ENCODE measurements at regions not wholly inside any gene's neighbourhood (a gene's known extent, or its start where the extent isn't known, plus 50 kb on each side); places are given as distances from the start of the nearest gene placed in this dataset.

DNA sequence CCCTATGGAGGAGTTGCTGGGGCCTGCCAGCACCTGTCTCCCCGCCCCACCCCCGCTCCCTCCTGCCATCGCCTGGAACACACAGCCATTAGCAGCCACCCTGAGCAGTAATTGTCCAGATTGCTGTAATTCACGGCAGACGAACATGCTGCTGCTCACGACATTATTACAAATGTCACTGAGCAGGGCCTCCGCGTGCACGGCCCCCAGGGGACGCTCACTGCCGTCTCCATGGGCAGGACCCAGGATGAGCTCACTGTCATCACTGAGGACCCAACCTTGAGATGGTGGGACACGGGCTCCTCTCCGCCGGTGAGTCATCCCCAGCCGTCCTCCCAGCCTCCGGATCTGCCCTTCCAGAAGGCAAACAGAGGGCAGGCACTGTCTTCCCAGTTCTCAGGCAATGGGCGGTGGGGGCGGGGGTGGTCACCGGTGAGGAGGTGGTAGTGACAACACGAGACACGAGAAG is 100.4 kb downstream of the RFLNA start:
- DNase-seq (ENCODE audit: low read depth) = peak; percentile 31

DNA sequence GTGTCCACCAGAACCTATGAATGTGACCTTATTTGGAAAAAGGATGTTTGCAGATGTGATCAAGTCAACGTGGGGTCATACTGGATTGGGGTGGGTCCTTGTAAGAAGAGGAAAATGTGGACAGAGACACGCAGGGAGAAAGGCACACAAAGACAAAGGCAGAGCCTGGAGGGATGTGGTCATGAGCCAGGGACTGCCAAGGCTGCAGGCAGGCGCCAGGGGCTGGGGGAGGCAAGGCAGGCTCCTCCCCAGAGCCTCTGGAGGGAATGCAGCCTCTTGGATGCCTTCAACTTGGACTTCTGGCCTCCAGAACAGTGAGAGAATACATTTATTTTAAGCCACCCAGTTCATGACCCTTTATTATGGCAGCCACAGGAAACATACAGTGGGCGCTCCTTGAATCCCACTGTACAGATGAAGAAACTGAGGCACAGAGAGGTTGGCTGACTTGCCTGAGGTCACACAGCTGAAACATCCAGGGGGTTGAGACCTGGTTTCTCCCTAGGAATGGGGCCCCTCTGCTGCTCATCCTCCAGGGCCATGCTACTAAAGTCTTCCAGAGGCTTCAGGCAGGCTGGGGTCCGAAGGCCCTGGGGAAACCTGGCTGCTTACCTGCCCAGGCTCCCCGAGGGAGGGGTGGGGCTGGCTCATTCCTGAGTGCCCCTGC is 99.7 kb downstream of the RFLNA start:
- DNase-seq (ENCODE audit: low read depth) = no peak

DNA sequence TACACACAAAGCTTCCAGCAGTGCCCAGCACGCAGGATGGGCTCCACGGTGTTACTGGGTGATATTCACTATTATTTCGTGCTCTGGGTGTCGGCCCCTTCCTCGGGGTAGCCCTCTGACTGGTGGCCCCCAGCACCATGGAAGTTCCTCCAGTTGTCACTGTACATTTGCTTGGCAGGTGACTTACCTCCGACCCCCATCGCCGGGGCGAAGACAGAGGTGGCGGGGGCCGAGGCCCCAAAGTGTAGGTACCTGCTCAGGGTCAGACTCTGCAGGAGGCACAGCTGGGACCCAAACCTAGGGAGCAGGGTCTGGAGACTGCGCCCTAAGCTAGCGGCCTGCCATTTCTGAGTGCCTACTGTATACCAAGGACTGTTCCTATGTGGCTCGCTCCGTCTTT is 98.9 kb downstream of the RFLNA start:
- no peak for DNase-seq (ENCODE audit: low read depth)

DNA sequence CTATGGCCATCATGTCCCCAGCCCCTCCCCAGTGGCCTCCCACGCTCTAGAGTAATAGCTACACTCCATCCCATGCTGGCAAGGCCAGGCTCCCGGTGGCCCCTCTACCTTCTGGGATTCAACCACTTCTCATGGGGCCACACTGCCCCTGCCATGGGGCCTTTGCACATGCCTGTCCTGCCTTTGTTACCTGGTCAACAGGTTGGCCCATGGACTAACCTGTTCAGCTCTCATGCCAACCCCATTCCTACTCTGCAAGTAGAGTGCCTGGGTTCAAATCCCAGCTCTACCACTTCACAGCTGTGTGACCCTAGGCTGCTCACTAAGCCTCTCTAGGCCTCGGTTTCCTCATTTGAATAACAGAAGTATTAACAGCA is 98.5 kb downstream of the RFLNA start:
- DNase-seq (ENCODE audit: low read depth) = no peak

DNA sequence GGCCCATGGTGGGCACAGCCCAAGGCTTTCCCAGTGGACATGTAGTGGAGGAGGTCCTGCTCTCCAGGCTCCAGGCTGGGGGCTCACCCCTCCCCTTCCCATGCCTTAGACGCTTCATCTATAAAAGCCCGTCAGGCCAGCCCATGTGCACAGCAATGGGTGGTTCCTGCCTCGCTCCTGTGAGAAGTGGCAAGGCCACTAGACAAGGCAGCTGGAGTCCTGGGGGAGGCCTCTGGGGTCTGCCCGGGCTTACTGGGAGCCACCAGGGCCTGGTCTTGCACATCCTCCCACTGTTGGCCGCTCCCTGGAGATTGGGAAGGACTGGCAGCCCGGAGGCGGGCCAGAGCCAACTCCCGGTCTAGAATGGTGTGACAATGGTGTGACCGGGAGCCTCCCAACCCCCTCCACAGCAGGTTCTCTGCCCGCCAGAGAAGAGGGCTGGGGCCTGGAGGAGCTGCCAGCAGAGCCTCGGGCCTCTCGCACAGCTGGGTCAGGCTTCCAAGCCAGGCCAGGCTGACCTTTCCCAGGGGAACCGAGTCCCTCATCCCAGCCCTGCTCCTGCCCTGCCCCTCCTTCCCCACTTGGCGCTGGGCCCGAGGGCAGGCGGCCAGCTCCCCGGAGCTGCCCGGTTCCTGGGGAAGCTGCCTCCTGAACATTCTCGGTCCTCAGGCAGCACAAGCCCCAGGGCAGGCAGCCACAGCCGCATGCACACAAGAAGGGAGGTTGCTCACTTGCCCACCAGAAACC is 97.9 kb downstream of the RFLNA start:
- peak; percentile 50 for DNase-seq (ENCODE audit: low read depth)

DNA sequence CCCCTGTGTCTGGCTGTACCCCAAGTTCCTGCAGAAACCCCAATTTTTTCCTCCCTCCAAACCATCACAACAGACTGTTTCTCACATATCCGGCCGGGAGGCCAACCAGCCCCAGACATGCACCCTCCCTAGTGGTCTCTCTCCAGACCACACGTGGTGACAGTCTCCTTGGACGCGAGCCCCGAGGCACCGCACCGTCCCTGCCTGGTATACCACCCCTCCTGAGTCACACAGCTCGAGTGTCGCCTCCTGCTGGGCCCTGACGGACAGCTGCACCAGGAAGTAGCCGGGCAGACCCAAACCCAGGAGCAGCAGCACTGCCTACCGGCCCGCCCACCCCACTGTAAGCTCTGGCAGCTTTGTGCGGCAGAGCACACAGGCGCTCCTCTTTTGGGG is 97.4 kb downstream of the RFLNA start:
- peak; percentile 64 for DNase-seq (ENCODE audit: low read depth)

DNA sequence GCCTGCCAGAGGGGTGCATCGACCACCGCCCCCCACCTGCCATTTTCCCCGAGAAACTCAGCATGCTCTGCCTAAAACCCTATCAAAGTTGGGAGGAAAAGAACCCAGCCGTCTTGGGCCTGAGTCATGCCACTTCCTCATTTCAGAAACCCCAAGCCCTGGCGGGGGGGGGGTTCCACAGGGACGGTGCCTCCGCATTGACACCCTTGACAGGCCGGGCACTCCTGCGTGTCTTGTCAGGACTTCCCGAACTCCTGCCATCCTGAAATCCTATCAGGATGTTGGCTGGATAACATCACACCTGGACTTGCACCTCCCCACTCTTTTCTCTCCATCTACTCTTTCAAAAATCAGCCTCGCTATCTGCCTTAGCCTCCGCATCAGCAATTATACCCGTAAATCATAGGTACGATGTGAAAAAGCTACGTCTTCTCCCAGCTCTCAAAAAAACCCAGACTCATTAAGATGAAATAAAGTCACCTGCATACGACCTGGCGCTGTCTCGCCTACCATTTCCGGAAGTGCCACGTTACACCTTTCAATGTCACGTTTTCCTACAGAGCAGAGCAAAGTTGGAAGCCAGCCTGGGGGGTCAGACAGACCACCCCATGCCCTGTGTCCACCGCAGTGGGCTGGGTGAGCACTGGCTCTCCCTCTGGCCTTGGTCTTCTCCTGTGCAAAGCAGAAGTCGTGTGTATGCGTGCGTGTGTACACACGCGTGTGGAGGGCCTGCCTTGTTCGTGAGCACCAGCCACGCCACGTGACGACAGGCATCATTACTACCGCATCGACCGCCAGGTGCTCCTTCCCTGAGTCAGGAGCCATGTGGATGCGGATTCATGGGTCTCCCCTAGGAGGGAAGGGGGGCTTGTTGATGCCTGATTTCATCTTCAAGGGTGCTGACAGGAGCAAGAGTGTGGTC is 96.7 kb downstream of the RFLNA start:
- DNase-seq (ENCODE audit: low read depth) = peak; percentile 67

DNA sequence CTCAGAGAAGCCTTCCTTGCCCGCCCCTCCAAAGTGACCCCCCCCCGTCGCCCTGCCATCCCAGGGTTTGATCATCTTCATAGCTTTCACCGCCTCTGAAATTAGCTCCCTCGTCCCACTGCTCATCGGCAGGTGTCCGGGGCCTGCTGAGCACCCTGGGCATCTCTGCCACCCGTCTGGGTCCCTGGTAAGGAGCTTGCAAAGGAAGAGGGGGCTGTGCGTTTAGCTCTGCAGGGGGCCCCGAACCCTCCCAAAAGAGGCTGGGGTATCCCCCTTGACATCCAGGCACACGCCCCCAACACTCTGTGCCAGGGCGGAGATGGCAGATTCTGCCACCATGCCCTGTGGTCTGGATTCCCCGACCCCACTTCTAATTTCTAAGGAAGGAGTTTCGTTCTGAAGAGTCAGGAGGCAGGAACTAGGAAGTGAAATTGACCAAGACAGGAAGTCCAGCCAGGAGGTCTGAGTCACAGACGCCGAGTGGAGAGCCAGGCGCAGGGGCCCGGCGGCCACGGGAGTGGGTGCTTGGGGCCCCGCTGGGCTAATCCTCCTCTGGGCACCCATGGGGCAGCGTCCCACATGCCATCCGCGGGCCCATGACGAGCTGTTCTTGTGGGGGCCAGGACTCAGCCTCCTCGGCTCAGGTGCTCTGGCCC is 95.7 kb downstream of the RFLNA start:
- peak; percentile 83 for DNase-seq (ENCODE audit: low read depth)

DNA sequence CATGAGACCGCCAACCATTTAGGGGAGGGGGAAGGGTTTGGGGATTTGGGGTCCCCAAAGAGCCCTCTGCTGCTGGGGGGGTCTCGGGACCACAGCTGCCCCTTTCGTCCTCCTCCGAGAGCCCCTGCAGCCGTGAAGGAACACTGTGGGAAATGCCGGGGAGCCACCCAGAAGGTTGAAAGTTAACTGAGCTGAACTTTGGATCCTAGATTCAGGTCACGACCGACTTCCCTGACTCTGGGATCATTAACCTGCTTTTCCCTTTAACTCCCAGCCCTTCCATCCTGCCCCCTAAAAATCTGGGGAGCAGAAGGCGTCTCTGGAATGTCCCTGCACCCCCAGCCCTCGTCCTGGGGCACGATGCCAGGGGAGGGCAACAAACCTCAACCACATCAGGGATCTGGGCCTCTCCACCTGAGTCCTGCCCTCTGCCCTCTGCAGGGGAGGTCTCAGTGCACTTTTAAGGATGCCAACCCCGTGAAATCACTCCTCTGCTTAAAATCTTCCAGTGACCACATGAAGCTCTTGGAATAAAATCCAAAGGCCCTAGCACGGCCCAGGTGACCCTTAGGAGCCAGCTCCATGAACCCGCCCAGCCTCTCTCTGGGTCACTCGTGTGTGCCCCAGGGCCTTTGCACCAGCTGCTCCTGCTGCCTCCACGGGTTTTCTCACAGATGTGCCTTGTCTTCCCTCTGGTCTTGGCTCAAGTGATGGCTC is 95.0 kb downstream of the RFLNA start:
- no peak for DNase-seq (ENCODE audit: low read depth)

DNA sequence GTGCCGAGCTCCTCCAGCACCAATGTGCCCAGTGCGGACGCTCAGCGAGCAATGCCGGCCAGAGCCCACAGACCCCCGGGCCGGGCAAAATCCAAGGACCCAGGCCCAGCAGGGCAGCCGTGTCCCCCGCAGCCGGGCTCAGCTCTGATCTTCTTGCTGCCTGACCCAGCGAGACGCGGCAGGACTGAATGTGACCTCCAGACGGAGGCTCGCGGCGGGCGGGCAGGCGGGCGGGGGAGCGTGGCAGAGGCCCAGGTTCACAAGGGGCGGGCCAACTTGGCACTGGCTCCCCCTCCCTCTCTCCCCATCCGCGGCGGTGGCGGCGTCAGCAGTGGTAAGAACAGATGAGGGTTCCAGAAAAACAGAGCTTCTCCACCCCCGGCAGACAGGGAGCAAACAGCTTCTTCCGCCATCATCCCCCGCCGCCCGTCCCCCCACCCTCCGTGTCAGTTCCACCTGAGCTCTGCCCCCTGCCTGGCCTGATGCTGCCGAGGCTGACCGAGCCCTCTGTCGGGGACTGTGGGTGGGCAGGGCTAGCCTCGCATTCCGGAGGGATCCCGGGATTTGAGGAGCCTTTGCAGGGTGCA is 94.3 kb downstream of the RFLNA start:
- DNase-seq (ENCODE audit: low read depth) = peak; percentile 87

DNA sequence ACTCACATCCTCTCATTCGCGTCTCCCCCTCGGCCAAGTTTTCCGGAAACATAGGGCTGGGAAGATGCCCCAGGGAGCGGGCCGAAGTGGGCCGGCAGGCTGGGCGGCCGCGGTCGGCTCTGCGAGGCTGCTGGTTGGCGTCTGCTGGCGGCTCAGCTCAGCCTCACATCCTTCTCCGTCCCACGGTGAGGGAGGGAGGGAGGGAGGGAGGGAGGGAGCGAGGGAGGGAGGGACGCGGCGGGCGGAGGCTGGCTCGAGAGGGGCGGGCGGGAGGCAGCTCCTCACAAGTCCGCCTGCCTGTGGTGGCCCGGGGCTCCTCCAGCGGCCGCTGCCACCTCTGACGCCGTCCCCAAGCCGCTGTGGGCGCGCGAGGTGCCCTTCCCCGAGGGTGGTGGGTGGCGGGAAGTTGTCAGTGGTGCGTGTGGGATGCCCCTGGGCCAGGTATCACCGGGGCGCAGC is 93.8 kb downstream of the RFLNA start:
- peak; percentile 94 for DNase-seq (ENCODE audit: low read depth)

DNA sequence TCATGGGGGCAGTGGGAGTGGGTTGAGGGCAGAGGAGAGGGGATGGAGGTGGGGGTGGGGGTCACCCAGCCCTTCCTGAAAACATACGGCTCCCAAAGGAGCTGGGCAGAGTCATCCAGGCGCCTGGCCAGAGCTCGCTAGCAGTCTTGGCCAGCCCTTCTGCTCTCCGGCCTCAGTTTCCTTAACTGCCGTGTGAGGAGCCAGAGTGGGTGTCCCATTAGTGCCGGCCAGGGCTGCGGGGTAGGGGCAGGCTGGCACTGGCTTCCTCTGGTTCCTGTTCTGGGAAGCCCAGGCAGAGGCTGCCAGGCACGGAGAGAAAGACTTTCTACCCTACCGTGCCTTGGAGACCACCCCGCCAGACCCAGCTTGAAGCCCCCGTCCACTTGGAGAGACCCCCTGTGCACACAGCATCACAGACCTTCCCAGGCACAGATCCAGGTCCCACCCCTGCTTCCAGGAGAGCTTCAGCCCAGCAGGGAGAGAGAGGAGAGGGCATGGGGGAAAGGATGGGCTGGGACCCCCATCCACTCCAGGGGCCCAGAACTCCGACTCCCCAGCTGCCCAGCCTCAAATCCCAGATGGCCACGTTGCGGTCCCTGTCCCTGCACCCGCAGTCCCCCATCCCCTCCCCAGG is 93.3 kb downstream of the RFLNA start:
- DNase-seq (ENCODE audit: low read depth) = no peak

DNA sequence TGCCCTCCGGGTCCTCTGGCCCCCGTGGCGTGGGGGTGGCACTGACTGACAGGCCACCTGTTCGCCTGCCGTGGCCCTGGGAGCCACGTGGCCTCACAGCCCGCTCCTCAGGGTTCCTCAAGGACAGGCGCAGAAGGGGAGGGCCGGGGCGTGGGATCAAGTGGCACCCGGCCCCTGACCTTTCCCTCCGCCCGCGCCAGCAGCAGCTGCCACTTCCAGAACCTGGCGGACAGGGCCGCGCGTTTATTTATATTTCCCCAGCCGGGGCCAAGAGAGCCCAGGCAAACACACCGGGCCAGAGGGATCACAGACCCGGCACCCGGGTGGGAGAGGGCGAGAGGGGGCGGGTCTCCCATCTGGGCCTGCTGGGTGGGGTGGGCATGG is 92.6 kb downstream of the RFLNA start:
- peak; percentile 17 for DNase-seq (ENCODE audit: low read depth)

DNA sequence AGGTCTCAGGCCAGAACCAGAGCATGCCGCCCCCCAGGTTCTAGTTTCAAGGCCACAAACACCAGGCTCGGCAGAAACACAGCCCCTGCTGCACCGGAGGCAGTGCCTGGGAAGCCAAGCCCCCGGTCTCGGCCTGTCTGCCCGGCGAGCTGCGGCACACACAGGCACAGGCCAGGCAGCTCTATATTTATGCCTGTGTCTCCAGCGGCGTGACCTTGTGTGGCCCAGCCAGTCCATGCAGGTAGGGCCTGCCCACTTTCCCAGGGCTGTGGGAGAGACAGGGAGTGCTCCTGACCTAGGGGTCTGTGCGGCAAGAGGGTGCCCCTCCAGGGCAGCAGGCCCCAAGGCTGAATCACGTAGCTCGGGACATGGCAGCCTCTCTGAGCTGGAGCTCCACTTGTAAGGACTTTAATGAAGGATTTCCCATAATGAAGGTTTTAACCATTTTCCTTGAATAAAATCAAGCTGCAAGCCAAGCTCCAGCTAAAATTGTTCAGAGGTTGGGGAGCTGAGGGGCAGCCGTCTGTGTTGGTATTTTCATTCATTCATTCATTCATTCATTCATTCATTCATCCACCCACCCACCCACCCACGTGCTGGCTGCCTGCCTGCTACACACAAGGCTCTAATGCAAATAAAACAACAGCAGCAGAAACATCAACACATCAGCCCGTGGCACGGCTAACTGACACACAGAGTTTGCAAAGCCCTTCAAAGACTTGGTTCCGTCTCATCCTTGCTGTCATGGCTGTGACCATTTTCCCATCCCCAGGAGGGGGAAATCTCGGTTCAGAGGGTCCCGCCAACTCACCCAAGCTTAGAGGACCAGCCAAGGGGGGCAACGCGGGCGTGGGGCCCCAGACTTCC is 92.0 kb downstream of the RFLNA start:
- DNase-seq (ENCODE audit: low read depth) = peak; percentile 45

DNA sequence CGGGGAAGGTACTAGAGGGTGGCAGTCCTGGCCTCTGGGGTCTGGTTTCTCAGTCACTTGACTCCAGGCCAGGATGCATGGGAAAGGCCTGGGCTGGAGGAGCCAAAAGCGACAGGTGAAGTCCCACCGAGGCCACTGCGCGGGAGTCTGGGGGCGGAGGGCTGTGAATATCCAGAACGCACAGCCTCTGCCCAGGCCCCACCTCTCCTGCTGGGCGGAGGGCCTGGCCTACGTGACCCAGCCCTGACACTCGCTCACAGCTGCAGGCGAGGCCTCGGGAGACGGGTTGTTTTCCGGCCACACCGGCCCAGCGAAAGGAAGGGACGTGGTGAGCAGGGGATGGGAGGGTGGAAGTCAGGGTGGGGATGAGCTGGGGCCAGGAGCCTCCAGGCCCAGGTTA is 91.2 kb downstream of the RFLNA start:
- DNase-seq (ENCODE audit: low read depth) = peak; percentile 61

DNA sequence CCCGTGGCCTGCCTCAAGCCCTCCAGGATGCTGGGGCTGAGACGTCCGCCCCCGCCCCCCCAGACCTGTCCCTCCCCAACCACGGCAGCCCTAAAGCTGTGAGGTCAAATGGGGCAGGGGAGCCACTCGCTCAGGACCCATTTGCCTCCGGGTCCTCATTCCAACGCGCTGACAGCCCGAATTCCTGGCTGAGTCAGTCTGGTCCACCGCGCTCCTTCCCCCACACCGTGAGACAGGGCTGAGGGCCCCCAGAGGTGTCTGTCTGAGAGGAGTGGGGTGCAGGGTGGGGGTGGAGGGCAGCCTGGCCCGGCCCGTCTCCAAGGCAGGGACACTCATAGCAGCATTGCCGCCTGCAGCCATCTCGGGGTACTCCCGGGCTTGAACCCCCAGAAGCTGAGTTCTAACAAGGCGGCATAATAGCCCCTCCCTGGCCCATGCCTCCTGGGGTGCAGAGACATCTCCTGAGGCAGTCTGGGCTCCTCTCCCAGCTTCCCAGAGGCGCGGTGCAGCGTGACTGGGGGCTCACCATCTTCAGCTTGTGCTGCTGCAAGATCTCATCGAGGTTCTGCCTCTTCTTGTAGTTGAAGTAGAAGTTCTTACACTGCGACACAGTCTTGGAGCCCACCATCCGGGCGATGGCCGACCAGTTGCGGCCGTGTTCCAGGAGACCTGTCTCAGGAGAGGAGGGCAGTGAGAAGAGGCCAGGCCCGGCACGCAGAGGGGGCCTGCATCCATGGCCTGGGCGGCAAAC is 90.5 kb downstream of the RFLNA start:
- DNase-seq (ENCODE audit: low read depth) = peak; percentile 91

DNA sequence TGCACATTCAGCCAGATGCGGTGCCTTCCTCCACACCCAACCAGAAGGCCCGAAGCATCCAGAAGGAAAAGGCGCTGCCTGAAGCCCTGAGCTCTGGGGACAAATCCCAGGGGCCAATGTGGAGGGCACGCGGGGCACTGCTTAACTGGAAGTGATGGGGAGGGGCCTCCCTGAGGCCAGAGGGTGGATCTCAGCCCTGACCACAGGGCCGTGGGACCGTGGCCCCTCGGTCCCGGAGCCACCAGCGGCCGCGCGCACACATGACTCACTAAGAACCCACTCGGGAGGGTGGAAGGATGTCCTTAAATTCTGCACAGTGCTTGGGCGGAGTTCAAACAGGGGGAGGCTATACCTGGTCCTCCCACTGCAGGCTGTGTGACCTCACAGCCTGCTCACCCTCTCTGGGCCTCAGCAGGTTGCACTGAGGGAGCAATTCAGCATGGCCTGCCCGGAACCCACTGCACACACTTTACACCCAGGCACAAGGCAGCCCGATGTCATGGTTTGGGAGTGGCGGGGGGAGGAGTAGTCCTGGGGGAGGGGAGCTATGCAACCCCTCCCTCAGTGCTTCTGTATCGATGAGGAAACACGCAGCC is 89.5 kb downstream of the RFLNA start:
- no peak for DNase-seq (ENCODE audit: low read depth)

DNA sequence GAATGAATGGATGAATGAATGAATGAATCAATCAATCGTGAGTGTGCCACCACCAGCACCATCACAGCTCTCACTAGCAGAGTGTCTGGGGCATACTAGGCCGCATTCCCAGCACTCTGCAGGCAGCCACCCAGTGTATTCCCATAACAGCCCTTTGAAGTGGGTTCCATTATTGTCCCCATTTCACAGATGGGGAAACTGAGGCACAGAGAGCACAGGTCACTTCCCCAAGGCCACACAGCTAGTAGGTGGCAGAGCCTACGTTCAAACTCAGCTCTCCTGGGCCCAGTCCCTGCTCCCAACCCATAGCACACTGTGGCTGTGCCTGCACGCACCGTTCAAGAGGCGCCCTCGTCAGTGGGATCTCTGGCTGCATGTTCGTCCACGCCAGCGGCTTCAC is 88.1 kb downstream of the RFLNA start:
- no peak for DNase-seq (ENCODE audit: low read depth)

Data from iris pigment epithelial cell (primary cell).